ENCODE measurements at regions not wholly inside any gene's neighbourhood (a gene's known extent, or its start where the extent isn't known, plus 50 kb on each side); places are given as distances from the start of the nearest gene placed in this dataset.

GRCh38 chr3:34005886-34006285 is 207.5 kb downstream of the PDCD6IP start:
- CTCF ChIA-PET, result no interaction called here
- no peak overlapping the region for H3K4me3 ChIP-seq (ENCODE audit: control insufficient read depth in 1 of 2, extremely low read depth in 1 of 2, low read length in 1 of 2)
- Mint-ChIP-seq H3K27ac (no peak overlapping the region), H3K36me3 (no peaks in the 10 kb centered on the region), H3K4me1 (no peaks in the 10 kb centered on the region), H3K4me3 (no peak overlapping the region), H3K27me3 (peaks cover 0 to 6% of the 10 kb centered on the region in 2 donors), H3K9me3 (no peaks in the 10 kb centered on the region)
- H3K27me3 ChIP-seq (replicated peaks in 1 of 2; ENCODE audit: control insufficient read depth in 2 of 2, extremely low read depth in 1 of 2, insufficient read depth in 2 of 2, low read length in 1 of 2), result no peaks in the 10 kb centered on the region
- H3K36me3 ChIP-seq (ENCODE audit: control insufficient read depth in 2 of 2, extremely low read depth in 1 of 2, insufficient read depth in 1 of 2, low read length in 1 of 2), result no peaks in the 10 kb centered on the region
- POLR2A ChIA-PET, result no interaction called here
- no peaks in the 10 kb centered on the region for H3K4me1 ChIP-seq (ENCODE audit: control insufficient read depth in 1 of 2, extremely low read depth in 1 of 2, insufficient read depth in 2 of 2, low read length in 2 of 2)
- ATAC-seq (replicated peaks in 1 of 4) (no peak), DNase-seq (no peak)
- WGBS (ENCODE audit: insufficient coverage), result no CpG with 5 or more reads among the region's 1 CpG
- H3K27ac ChIP-seq (ENCODE audit: low read length), result no peak overlapping the region
- no peaks in the 10 kb centered on the region for H3K9me3 ChIP-seq

DNA sequence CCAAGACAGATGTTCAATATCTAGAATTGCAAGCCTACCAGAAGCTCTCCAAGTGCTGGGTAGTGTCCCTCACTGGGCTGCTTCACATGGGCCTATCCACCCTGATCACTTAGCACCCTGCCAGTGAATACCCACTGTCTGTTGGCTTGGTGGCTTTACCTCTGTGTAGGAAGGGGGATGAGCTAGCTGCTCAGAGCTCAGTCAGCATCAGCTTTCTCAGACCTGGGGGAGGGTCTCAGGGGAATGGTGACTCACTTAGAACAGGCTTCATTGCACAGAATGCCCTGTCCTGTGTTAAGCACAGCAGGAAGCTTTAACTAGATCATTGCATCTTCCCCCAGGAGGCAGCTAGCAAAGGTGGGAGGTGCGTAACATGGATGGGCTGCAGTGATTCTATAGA is 209.8 kb downstream of the PDCD6IP start:
- no peaks in the 10 kb centered on the region for H3K4me1 ChIP-seq (ENCODE audit: control insufficient read depth in 1 of 2, extremely low read depth in 1 of 2, insufficient read depth in 2 of 2, low read length in 2 of 2)
- WGBS (ENCODE audit: insufficient coverage), result no CpG with 5 or more reads among the region's 1 CpG
- Mint-ChIP-seq H3K27ac (no peak overlapping the region), H3K36me3 (no peaks in the 10 kb centered on the region), H3K4me1 (no peaks in the 10 kb centered on the region), H3K27me3 (peaks cover 0 to 6% of the 10 kb centered on the region in 2 donors), H3K9me3 (no peaks in the 10 kb centered on the region), H3K4me3 (no peak overlapping the region)
- POLR2A ChIA-PET, result no interaction called here
- CTCF ChIA-PET, result no interaction called here
- H3K27me3 ChIP-seq (replicated peaks in 1 of 2; ENCODE audit: control insufficient read depth in 2 of 2, extremely low read depth in 1 of 2, insufficient read depth in 2 of 2, low read length in 1 of 2), result no peaks in the 10 kb centered on the region
- no peak overlapping the region for H3K27ac ChIP-seq (ENCODE audit: low read length)
- no peaks in the 10 kb centered on the region for H3K9me3 ChIP-seq
- no peak for DNase-seq
- no peaks in the 10 kb centered on the region for H3K36me3 ChIP-seq (ENCODE audit: control insufficient read depth in 2 of 2, extremely low read depth in 1 of 2, insufficient read depth in 1 of 2, low read length in 1 of 2)
- no peak overlapping the region for H3K4me3 ChIP-seq (ENCODE audit: control insufficient read depth in 1 of 2, extremely low read depth in 1 of 2, low read length in 1 of 2)
- ATAC-seq (replicated peaks in 1 of 4), result no peak

DNA sequence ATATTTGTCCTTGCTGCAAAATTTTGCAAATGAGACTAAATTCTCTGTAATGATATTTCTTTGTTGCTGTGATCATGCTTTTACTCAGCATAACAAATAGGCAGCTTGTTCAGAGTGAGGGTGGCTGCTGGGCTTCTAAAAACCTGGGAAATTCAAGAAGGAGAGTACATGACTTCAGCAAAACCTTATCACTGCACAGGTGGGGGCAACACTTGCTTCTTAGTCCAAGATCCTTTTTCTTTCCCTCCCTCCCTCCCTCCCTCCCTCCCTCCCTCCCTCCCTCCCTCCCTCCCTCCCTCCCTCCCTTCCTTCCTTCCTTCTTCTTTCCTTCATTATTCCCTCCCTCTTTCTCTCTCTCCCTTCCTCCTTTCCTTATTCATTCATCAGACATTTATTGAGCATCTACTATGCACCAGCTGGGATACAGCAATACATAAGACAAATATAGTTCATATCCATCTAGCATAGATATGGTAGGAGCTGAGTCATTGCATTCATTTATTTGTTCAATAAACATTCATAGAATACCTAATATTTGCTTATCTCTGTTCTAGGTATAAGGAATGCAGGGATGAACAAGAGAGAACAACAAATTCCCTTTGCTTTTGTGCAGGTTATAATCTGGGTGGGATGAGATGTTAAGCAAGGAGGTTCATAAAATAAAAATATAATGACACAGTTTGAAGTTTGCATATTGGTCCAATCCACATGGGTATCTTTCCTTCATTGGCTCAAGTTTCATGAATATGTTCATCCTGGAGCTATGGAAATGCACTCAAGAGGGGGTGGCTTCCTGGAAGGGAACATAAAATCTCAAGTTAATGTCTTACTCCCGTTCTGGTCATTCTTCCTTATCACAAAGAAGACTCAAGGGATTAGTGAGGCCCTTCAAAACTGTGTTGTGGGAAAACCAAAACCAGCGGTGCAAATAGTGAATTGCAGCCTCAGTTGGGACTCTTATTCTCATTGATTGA is 210.7 kb downstream of the PDCD6IP start:
- no peak overlapping the region for H3K27ac ChIP-seq (ENCODE audit: low read length)
- WGBS (ENCODE audit: insufficient coverage), result no CpG with 5 or more reads among the region's 2 CpGs
- ChIA-PET CTCF (no interaction called here), POLR2A (no interaction called here)
- Mint-ChIP-seq H3K27me3 (peaks cover 0 to 6% of the 10 kb centered on the region in 2 donors), H3K36me3 (no peaks in the 10 kb centered on the region), H3K4me1 (no peaks in the 10 kb centered on the region), H3K27ac (no peak overlapping the region), H3K9me3 (no peaks in the 10 kb centered on the region), H3K4me3 (no peak overlapping the region)
- no peaks in the 10 kb centered on the region for H3K4me1 ChIP-seq (ENCODE audit: control insufficient read depth in 1 of 2, extremely low read depth in 1 of 2, insufficient read depth in 2 of 2, low read length in 2 of 2)
- H3K9me3 ChIP-seq, result no peaks in the 10 kb centered on the region
- no peaks in the 10 kb centered on the region for H3K36me3 ChIP-seq (ENCODE audit: control insufficient read depth in 2 of 2, extremely low read depth in 1 of 2, insufficient read depth in 1 of 2, low read length in 1 of 2)
- no peak overlapping the region for H3K4me3 ChIP-seq (ENCODE audit: control insufficient read depth in 1 of 2, extremely low read depth in 1 of 2, low read length in 1 of 2)
- no peaks in the 10 kb centered on the region for H3K27me3 ChIP-seq (replicated peaks in 1 of 2; ENCODE audit: control insufficient read depth in 2 of 2, extremely low read depth in 1 of 2, insufficient read depth in 2 of 2, low read length in 1 of 2)
- DNase-seq, result no peak
- ATAC-seq (replicated peaks in 1 of 4), result no peak

DNA sequence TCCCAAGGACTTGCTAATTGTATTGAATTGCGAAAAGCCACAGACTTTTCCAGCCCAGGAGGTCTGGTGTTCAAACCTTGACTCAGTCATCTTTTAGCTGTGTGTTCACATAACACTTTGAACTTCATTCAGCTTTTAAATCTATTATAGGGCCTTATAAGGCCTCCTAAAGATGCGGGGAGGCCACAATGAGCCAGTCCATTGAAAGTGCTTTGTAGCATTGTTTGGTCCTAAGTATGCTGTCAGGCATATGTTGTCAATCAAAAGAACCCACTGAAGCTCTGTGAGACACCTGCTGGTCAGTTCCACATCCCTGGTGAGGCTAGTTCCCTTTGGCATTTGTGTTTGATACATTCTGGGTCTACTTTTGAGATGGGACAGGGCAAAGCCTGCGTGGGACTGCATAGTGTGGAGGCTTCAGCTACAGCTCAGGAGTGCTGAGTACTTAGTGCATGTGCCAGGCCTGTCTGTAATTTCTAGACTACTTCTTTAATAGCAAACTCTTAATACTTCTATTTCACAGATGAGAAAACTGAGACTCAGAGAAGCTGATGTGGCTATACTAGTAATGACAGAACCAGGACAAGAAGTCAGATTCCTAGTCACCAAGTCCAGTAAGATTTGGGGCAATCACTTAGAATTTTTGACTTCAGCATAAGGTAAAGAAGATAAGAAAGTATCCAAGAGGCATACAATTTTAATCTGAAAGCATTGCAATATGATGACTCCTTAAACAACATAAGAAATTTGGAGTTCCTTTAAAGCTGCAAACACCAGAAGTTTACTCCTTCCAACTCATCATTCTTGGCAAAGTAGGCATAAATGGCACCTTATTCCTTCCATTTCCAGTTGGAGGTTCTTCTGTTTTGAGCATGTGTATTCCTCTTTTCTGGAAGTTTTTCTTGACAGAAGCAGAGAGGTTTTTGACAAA is 213.0 kb downstream of the PDCD6IP start:
- no peak for DNase-seq
- H3K27me3 Mint-ChIP-seq, result peaks cover 0 to 1% of the 10 kb centered on the region in 2 donors
- H3K4me3 ChIP-seq (ENCODE audit: control insufficient read depth in 1 of 2, extremely low read depth in 1 of 2, low read length in 1 of 2), result no peak overlapping the region
- ChIA-PET CTCF (no interaction called here), POLR2A (no interaction called here)
- ATAC-seq (replicated peaks in 1 of 4), result no peak
- no peak overlapping the region for H3K27ac ChIP-seq (ENCODE audit: low read length)
- H3K36me3 Mint-ChIP-seq, result no peaks in the 10 kb centered on the region
- no peak overlapping the region for H3K27ac Mint-ChIP-seq
- peaks cover 4 to 11% (median 7%) of the 10 kb centered on the region in 3 donors for H3K4me1 Mint-ChIP-seq
- no peak overlapping the region for H3K4me3 Mint-ChIP-seq
- H3K27me3 ChIP-seq (replicated peaks in 1 of 2; ENCODE audit: control insufficient read depth in 2 of 2, extremely low read depth in 1 of 2, insufficient read depth in 2 of 2, low read length in 1 of 2), result no peaks in the 10 kb centered on the region
- H3K9me3 Mint-ChIP-seq, result no peaks in the 10 kb centered on the region
- 100% methylated on average over 3 of the region's 3 CpGs for WGBS (ENCODE audit: insufficient coverage)
- H3K36me3 ChIP-seq (ENCODE audit: control insufficient read depth in 2 of 2, extremely low read depth in 1 of 2, insufficient read depth in 1 of 2, low read length in 1 of 2), result no peaks in the 10 kb centered on the region
- peaks cover 5 to 13% of the 10 kb centered on the region in 2 experiments for H3K4me1 ChIP-seq (ENCODE audit: control insufficient read depth in 1 of 2, extremely low read depth in 1 of 2, insufficient read depth in 2 of 2, low read length in 2 of 2)
- H3K9me3 ChIP-seq, result no peaks in the 10 kb centered on the region

DNA sequence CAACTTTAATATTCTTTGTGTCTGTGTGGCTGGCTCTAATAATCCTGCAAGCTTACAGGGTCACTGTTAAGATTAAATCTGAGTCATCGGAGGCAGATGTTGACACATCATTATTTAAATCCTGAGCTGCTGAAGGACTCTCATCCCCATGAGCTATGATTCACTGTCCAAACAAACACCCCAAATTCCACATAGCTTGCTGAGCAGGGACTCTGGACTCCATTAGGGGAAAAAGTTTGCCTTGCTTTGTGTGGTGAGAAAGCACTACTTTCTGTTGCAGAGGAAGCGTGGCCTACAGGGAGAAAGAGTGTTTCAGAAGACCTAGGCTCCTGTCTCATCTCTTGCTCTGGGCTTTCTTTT is 213.7 kb downstream of the PDCD6IP start:
- Histone ChIP-seq H3K36me3 (ENCODE audit: control insufficient read depth in 2 of 2, extremely low read depth in 1 of 2, insufficient read depth in 1 of 2, low read length in 1 of 2) (no peaks in the 10 kb centered on the region), H3K9me3 (no peaks in the 10 kb centered on the region), H3K4me3 (ENCODE audit: control insufficient read depth in 1 of 2, extremely low read depth in 1 of 2, low read length in 1 of 2) (no peak overlapping the region), H3K4me1 (ENCODE audit: control insufficient read depth in 1 of 2, extremely low read depth in 1 of 2, insufficient read depth in 2 of 2, low read length in 2 of 2) (peaks cover 12 to 20% of the 10 kb centered on the region in 2 experiments), H3K27me3 (replicated peaks in 1 of 2; ENCODE audit: control insufficient read depth in 2 of 2, extremely low read depth in 1 of 2, insufficient read depth in 2 of 2, low read length in 1 of 2) (no peaks in the 10 kb centered on the region), H3K27ac (ENCODE audit: low read length) (no peak overlapping the region)
- CTCF ChIA-PET, result no interaction called here
- no peaks in the 10 kb centered on the region for H3K9me3 Mint-ChIP-seq
- peaks cover 10 to 17% (median 11%) of the 10 kb centered on the region in 3 donors for H3K4me1 Mint-ChIP-seq
- no peak overlapping the region for H3K27ac Mint-ChIP-seq
- POLR2A ChIA-PET, result no interaction called here
- WGBS (ENCODE audit: insufficient coverage), result no CpG with 5 or more reads among the region's 2 CpGs
- ATAC-seq (replicated peaks in 1 of 4) (no peak), DNase-seq (no peak)
- no peaks in the 10 kb centered on the region for H3K27me3 Mint-ChIP-seq
- H3K36me3 Mint-ChIP-seq, result no peaks in the 10 kb centered on the region
- no peak overlapping the region for H3K4me3 Mint-ChIP-seq

DNA sequence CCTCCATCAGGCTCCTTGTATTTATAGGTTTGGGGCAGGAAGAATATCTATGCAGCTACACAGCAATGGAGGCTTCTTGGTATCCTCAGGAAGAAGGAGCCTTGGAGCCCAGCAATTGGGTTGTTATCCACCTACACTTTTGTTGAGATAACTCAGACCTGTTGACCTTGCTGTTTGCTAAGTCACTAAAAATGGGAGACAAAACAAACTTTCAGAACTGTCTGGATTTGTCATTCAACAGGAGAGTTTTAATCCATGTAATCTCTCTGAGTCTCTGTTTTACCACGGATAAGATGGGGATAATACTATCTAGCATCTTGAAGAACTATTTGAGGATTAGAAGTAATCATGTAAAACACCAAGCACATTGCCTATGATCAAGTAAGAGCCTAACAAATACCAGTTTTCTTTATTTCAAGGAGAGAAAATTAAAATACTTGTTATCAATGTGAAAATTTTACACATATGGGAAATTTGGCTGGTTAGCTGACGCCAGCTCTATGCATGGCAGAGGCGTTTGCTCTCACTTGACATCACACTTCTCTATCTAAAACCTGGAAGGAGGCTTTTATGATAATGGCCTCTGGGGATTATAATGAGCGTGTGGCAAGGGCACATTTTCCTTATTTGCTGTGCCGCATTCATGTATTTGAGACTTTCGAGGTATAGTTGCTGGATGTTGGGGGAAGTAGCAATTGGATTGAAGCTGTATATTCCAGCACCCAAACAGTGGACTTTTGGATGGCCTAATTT is 215.6 kb downstream of the PDCD6IP start:
- no peaks in the 10 kb centered on the region for H3K36me3 ChIP-seq (ENCODE audit: control insufficient read depth in 2 of 2, extremely low read depth in 1 of 2, insufficient read depth in 1 of 2, low read length in 1 of 2)
- no peak for ATAC-seq (replicated peaks in 1 of 4)
- H3K36me3 Mint-ChIP-seq, result no peaks in the 10 kb centered on the region
- no peak overlapping the region for H3K4me3 Mint-ChIP-seq
- no peaks in the 10 kb centered on the region for H3K9me3 ChIP-seq
- H3K27me3 ChIP-seq (replicated peaks in 1 of 2; ENCODE audit: control insufficient read depth in 2 of 2, extremely low read depth in 1 of 2, insufficient read depth in 2 of 2, low read length in 1 of 2), result no peaks in the 10 kb centered on the region
- ChIA-PET POLR2A (no interaction called here), CTCF (interaction anchor here in 1 of 2 donors (0.7 kb wide), 1 partner anchor 16 kb away, joined by 3 read pairs; no protein-coding TSS in a partner anchor)
- peaks cover 25 to 34% (median 26%) of the 10 kb centered on the region in 3 donors for H3K4me1 Mint-ChIP-seq
- no peaks in the 10 kb centered on the region for H3K9me3 Mint-ChIP-seq
- no peak overlapping the region for H3K4me3 ChIP-seq (ENCODE audit: control insufficient read depth in 1 of 2, extremely low read depth in 1 of 2, low read length in 1 of 2)
- peaks cover 19 to 28% of the 10 kb centered on the region in 2 experiments for H3K4me1 ChIP-seq (ENCODE audit: control insufficient read depth in 1 of 2, extremely low read depth in 1 of 2, insufficient read depth in 2 of 2, low read length in 2 of 2)
- WGBS (ENCODE audit: insufficient coverage), result no CpG with 5 or more reads among the region's 6 CpGs
- no peak overlapping the region for H3K27ac ChIP-seq (ENCODE audit: low read length)
- H3K27me3 Mint-ChIP-seq, result no peaks in the 10 kb centered on the region
- no peak for DNase-seq
- no peak overlapping the region for H3K27ac Mint-ChIP-seq
